Stimulated activated CD4-positive, alpha-beta T cell treated with anti-CD3 and anti-CD28 coated beads, Interleukin-15, amount 100 ng/mL, for 1 hour (primary cell): ENCODE measurements at regions not wholly inside any gene's neighbourhood (a gene's known extent, or its start where the extent isn't known, plus 50 kb on each side); places are given as distances from the start of the nearest gene placed in this dataset.
"Not testable (repeated sequence)": the region's sequence is repeated elsewhere in the genome, so short reads cannot be mapped to it uniquely, and the experiment has no call there.

Experiments
- DNase-seq, 2 donors: peaks; one replicate each; pipeline ENCODE4 v3.0.0-alpha.2; 2020; ENCODE audit warnings: low read depth in 1 of 2, low spot score in 1 of 2

- DNase-seq = no peak
Observed at GRCh38 chr17:45646288-45646988, 137.7 kb upstream of the CRHR1 start.

DNA sequence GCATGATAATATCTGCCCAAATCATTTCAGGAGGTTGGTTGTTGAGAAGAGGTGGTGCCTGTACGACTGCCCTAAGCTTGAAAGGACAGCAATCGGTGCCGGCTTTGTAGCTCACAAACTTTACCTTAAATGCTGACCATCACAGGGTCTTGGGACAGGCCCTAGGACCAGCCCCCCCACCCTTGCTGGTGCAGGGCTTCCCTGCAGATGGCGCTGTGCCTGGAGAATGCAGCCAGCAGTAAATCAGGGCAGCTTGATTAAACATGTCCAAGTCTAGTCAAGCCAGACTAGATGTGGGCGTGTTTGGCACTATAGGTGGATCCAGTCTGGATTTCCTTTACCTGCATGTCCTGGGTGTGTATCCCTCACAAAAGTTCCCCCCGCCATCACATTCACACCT lies 135.5 kb upstream of the CRHR1 start:
- no peak for DNase-seq

- DNase-seq = no peak
Observed at GRCh38 chr17:45649796-45650195, 134.3 kb upstream of the CRHR1 start.

GRCh38 chr17:45650561-45650960 lies 133.6 kb upstream of the CRHR1 start:
- DNase-seq = no peak

GRCh38 chr17:45651145-45651709 lies 132.9 kb upstream of the CRHR1 start:
- DNase-seq = no peak

GRCh38 chr17:45653616-45654015 lies 130.5 kb upstream of the CRHR1 start:
- DNase-seq = no peak

GRCh38 chr17:45656527-45657181 lies 127.5 kb upstream of the CRHR1 start:
- no peak for DNase-seq

DNA sequence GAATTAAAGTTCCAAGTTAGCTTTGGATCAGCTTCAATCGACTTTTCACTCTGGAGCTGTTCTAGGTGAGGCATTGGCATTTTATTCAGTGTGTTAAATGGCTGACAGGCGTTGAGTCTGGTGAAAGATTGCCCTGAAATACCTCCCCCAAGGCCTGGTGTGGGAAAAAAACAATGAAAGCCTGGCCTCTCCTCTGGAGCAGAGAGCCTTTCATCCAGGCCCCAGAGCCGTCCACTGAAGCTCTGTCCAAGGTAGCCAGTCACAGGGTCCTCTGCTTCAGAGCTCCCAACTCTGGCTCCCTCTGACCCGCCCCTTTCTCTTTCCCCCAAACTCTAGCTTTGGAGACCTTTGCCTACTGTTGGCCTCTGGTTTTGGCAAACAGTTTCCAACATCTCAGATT lies 123.6 kb upstream of the CRHR1 start:
- DNase-seq = no peak

DNA sequence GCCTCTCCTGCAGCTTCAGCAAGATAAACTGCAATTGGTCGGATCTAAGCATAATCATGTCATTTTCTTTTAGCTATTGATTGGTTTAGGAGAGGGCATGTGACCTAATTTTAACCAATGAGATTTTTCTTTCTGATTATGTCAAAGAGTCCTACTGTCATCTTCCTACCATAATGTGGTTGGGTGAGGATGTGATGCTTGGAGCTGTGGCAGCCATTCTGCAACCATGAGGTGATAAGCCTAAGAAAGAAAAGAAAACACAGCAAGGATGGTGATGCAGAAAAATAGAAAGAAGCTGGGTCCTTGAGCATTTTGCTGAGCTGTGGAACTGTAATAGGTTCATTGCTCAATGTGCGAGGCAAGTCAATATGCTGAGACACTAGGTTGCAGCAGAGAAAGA lies 121.7 kb upstream of the CRHR1 start:
- DNase-seq = no peak

GRCh38 chr17:45663772-45664171 lies 120.3 kb upstream of the CRHR1 start:
- no peak for DNase-seq

GRCh38 chr17:45664921-45665320 lies 119.2 kb upstream of the CRHR1 start:
- no peak for DNase-seq

DNA sequence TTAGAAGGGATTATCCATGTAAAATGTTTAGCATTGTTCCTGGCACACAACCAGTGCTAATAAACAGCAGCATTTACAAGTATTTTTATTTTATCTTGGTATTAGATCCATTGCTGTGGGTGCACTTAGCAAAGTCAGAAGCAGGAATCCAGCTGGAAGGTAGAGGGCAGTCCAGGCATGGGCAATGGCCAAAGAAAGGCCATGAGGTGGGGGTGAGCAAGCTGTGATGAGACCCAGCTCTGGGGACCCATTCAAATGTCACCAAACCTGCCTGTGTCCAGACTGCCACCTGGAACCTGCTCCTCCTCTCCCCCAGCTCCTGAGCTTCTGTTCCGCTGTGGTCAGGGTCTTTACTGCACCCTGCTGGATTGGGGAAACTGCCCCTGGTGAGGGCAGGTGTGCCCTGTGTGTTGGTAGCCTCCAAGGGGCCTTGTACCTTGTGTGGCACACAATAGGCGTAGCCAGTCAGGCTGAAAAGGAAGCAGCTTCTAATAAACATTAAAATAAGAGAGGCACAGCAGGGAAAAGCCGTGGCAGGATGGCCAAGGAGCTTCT lies 118.0 kb upstream of the CRHR1 start:
- no peak for DNase-seq

DNA sequence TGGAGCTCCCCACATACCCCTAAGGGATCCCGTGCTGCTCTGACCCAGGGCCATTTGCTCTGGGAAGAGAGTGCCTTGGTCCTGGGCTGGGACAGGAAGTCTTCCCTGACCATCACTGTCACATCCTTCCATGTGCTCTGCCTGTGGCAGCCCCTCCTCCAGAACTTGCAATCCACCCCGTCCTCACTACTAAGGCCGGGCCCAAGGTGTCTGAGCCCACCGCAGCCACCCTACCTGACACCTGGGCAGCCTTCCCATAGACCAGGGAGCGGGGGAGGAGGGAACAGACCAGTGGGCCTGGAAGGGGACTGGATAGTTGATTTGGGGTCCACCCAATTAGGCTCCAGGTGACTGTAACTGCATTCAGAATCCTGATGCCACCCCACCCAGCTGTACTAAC lies 117.5 kb upstream of the CRHR1 start:
- DNase-seq = no peak

DNA sequence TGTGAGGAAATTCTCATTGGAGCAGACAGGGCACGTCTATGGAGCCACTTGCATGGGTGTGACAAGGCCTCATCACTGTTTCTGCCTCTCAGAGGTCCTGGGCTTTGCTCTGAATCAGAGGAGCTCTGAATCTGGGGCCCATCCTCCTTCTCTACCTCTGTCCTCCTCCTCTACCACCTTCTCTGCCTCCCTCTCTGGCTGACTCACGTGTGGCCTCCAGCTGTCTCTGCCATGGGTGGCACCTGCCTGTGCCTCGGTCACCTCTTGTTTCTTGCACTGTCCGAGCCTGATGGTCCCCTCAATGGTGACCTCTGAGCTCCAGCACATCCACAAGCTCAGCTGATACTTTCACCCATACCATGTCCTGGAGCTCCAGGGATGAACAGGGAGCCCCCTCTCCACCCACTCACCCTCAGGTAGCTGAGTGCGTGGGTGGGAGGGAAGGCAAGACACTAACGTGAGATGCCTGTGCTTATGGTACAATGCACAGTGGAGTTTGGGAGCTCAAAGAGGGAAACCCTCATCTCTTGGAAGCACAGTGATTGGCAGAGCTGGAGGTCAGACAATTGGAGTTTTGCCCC lies 116.4 kb upstream of the CRHR1 start:
- DNase-seq = no peak

GRCh38 chr17:45668316-45668715 lies 115.8 kb upstream of the CRHR1 start:
- no peak for DNase-seq

DNA sequence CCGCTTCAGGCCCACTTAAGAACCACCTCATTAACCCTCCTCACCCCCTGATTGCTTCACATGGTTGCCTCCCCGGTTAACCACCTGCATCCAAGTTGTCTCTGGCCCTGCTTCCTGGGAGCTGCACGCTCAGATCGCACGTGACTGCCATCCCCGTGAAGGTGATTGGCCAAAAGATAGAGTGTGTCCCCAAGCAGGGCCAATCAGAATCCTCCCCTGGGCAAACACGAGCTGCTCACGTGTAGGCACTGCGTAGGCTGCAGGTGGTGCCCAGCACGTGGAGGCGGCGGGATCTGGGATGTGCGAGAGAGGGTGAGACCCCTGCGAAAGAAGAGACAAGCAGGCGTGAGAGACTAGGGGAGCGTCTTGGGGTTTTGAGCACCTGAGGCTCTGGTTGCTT lies 111.8 kb upstream of the CRHR1 start:
- no peak for DNase-seq

GRCh38 chr17:45672792-45673191 lies 111.3 kb upstream of the CRHR1 start:
- no peak for DNase-seq

DNA sequence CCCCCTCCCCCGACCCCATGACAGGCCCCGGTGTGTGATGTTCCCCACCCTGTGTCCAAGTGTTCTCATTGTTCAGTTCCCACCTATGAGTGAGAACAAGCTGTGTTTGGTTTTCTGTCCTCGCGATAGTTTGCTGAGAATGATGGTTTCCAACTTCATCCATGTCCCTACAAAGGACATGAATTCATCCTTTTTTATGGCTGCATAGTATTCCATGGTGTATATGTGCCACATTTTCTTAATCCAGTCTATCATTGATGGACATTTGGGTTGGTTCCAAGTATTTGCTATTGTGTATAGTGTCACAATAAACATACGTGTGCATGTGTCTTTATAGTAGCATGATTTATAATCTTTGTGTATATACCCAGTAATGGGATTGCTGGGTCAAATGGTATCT lies 110.4 kb upstream of the CRHR1 start:
- DNase-seq = not testable (repeated sequence)

- DNase-seq = no peak
Observed at GRCh38 chr17:45675012-45675411, 109.1 kb upstream of the CRHR1 start.

DNA sequence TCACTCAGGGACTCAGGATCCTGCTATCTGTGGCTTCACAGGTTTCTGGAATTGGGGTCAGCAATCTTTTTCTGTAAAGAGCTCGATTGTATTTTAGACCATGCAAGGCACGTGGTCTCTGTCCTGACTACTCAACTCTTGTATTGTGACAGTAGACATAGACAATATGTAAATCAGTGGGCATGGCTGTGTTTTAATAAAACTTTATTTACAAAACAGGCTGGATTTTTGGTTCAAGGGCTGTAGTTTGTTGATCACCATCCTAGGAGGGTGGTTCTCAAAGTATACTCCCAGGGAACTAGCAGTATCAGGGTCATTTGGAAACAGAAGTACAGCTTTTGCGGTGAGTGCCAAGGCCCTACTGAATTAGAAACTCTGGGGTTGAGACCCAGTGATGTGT lies 108.2 kb upstream of the CRHR1 start:
- DNase-seq = no peak

DNA sequence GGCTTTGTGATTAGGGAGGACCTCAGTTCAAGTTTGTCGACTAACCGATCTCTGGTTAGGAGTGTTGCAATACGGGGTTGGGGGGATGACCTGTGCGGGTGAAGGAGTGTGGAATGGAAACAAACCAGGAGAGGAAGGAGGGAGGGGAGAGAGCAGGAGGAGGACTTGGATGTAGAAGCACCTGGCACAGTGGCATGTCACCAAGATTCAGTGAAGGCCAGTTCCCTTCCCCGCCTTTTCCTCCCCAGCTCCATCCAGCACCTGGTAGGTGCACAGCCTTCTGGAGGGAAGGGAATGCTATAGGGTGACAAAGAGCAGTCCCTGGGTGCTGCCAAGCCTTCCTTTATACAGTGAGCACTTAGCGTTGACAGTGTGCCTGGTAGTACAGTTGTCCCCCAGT lies 107.4 kb upstream of the CRHR1 start:
- DNase-seq = no peak

- no peak for DNase-seq
Observed at GRCh38 chr17:45677770-45678169, 106.3 kb upstream of the CRHR1 start.
